ENCODE measurements at regions not wholly inside any gene's neighbourhood (a gene's known extent, or its start where the extent isn't known, plus 50 kb on each side); places are given as distances from the start of the nearest gene placed in this dataset.
A peak's percentile ranks its signal among the peaks of the same experiment; 100 is the strongest.

- in situ Hi-C loops (cut with HindIII; ENCODE audit: low sequenced_read_pairs), result no loop called here
- DNase-seq (ENCODE audit: low read depth), result no peak
- H3K4me3 ChIP-seq (ENCODE audit: low read depth, low read length), result no peak overlapping the region
- no peak for TF ChIP-seq CTCF (IDR thresholded peaks at IDR 0.05; ENCODE audit: low read depth, low read length, missing control alignments)
Observed at GRCh38 chr5:57818397-57818796, 335.8 kb upstream of the ACTBL2 start.

- TF ChIP-seq CTCF (IDR thresholded peaks at IDR 0.05; ENCODE audit: low read depth, low read length, missing control alignments), result no peak
- no peak overlapping the region for H3K4me3 ChIP-seq (ENCODE audit: low read depth, low read length)
- no peak for DNase-seq (ENCODE audit: low read depth)
- in situ Hi-C loops (cut with HindIII; ENCODE audit: low sequenced_read_pairs), result no loop called here
Observed at GRCh38 chr5:57817924-57818323, 335.3 kb upstream of the ACTBL2 start.

- no peak for DNase-seq (ENCODE audit: low read depth)
- H3K4me3 ChIP-seq (ENCODE audit: low read depth, low read length), result no peak overlapping the region
- in situ Hi-C loops (cut with HindIII; ENCODE audit: low sequenced_read_pairs), result no loop called here
- no peak for TF ChIP-seq CTCF (IDR thresholded peaks at IDR 0.05; ENCODE audit: low read depth, low read length, missing control alignments)
Observed at GRCh38 chr5:57817001-57817453, 334.4 kb upstream of the ACTBL2 start.

- DNase-seq (ENCODE audit: low read depth), result peak; percentile 92
- in situ Hi-C loops (cut with HindIII; ENCODE audit: low sequenced_read_pairs), result no loop called here
- no peak for TF ChIP-seq CTCF (IDR thresholded peaks at IDR 0.05; ENCODE audit: low read depth, low read length, missing control alignments)
Observed at GRCh38 chr5:57816108-57816507, 333.5 kb upstream of the ACTBL2 start.

GRCh38 chr5:57805732-57806131 lies 323.1 kb upstream of the ACTBL2 start:
- in situ Hi-C loops (cut with HindIII; ENCODE audit: low sequenced_read_pairs), result no loop called here
- H3K4me3 ChIP-seq (ENCODE audit: low read depth, low read length), result no peak overlapping the region
- no peak for TF ChIP-seq CTCF (IDR thresholded peaks at IDR 0.05; ENCODE audit: low read depth, low read length, missing control alignments)
- DNase-seq (ENCODE audit: low read depth), result no peak

More at GRCh38 chr5:57816108-57816507, 333.5 kb upstream of the ACTBL2 start:
- H3K4me3 ChIP-seq (ENCODE audit: low read depth, low read length), result no peak overlapping the region

GRCh38 chr5:57805170-57805569 lies 322.6 kb upstream of the ACTBL2 start:
- TF ChIP-seq CTCF (IDR thresholded peaks at IDR 0.05; ENCODE audit: low read depth, low read length, missing control alignments), result no peak
- in situ Hi-C loops (cut with HindIII; ENCODE audit: low sequenced_read_pairs), result no loop called here

GRCh38 chr5:57804505-57804904 lies 321.9 kb upstream of the ACTBL2 start:
- TF ChIP-seq CTCF (IDR thresholded peaks at IDR 0.05; ENCODE audit: low read depth, low read length, missing control alignments), result no peak
- in situ Hi-C loops (cut with HindIII; ENCODE audit: low sequenced_read_pairs), result no loop called here
- H3K4me3 ChIP-seq (ENCODE audit: low read depth, low read length), result no peak overlapping the region
- no peak for DNase-seq (ENCODE audit: low read depth)

More at GRCh38 chr5:57805170-57805569, 322.6 kb upstream of the ACTBL2 start:
- DNase-seq (ENCODE audit: low read depth), result no peak
- no peak overlapping the region for H3K4me3 ChIP-seq (ENCODE audit: low read depth, low read length)
